ENCODE measurements at regions not wholly inside any gene's neighbourhood (a gene's known extent, or its start where the extent isn't known, plus 50 kb on each side); places are given as distances from the start of the nearest gene placed in this dataset.
"Not testable (repeated sequence)": the region's sequence is repeated elsewhere in the genome, so short reads cannot be mapped to it uniquely, and the experiment has no call there.

DNA sequence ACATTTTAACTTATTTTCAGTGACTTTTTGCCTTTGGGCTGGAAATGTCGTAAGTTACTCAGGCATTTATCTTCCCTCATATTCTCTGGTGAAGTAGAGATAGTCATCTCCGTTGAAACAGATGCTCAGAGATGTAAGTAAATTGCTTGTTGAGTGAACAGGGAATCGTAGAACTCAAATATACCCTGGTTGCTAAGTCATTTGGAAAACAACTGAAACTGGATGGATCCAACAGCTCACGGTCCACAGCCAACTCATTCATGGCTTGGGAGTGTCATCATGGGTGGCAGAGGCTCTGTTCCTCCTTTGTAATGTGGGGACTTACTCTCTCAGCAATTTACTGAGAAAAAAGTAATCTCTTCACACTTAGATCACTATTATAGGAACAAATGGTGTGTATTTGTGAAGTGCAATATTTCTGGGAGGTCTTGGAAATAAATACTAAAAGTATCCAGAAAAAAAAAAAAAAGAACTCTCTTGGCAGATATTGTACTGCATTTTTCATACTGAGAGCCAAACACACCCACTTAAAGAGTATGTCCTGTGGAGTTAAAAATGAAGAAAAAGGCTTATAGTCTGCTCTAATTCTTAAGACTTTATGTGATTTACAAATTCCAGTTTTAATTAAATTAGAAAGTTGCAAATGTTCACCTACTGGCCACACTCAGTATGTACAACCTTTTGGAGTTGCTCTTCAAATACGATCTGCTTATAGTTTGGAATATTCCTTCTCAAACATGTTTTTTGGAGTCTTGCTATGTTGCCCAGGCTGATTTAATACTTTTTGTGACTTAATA, 107.4 kb downstream of the LEPR start:
- DNase-seq (no peak), ATAC-seq (no peak)

DNA sequence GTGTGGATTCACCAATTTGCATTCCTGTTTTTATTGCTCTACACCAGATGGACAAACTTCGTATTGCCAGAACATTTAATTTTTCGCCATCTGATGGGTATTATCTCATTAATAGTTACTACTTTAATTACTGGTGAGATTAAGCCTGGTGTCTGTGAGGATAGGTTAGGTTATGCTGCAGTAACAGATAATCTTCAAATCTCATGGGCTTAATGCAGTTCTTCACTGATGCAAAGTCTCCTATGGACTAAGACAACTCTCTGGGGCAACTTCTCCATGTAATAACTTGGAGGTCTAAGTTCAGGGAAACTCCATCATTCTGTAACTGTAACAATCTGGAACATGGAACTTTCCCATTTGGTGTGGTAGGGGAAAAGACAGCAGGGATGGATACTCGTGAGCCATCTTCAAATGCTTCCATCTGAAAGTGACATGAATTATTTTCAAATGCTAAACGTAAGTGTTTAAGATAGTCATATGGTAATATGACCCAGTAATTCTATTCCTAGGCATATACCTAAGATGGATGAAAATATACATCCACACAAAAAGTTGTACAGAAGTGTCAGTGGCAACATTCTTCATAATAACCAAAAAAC, 111.6 kb downstream of the LEPR start:
- ATAC-seq (no peak), DNase-seq (no peak)

DNA sequence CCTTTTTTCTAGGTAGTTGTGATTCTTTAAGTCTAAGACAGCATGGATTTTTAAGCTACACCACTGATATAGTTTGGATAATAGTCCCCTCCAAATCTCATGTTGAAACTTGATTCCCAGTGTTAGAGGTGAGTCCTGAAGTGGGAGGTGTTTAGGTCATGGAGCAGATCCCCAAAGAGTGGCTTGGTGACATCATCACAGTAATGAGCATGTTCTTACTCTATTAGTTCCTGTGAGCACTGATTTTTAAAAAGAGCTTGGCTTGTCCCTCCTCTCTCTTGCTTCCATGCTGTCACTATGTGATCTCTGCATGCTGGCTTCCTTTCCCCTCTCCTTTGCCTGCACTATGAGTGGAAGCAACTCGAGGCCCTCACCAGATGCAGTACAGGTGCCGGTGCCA, 115.5 kb downstream of the LEPR start:
- ATAC-seq (no peak), DNase-seq (no peak)

DNA sequence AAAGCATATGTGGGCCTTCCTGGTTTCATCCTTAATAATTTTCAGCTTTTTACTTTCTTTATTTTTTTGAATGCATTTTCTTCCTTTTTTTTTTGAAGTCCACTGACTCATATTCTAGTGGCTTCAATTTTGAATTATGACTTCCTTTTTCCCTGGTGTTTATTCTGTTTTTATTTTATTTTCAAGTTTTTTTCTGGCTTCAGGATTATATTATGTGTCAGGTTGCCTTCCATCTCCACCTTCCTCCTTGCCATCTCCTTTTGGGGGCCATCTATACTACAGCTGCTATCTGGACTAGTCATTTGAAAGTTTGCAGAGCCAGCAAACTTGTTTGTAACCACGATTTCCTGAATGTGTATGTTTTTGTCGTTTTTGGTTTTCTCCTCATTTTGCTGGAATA, 117.6 kb downstream of the LEPR start:
- DNase-seq, result no peak
- ATAC-seq, result no peak

DNA sequence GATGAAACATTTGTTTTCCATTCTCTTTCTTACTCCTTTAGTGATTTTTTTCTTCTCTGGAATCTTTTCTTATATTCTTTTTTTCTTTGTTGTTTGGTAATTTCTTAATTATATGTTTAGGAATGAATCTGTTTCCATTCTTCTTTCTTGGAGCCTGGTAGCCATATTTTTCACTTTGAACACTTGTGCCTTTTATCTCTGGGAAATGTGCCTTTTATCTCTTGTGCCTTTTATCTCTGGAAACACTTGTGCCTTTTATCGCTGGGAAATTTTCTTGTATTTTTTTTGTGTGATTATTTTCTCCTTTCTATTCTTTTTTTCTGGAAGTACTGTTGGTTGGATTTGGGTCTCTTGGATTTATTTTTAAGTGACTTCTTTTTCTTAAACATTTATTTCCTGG, 118.2 kb downstream of the LEPR start:
- ATAC-seq (no peak), DNase-seq (no peak)

DNA sequence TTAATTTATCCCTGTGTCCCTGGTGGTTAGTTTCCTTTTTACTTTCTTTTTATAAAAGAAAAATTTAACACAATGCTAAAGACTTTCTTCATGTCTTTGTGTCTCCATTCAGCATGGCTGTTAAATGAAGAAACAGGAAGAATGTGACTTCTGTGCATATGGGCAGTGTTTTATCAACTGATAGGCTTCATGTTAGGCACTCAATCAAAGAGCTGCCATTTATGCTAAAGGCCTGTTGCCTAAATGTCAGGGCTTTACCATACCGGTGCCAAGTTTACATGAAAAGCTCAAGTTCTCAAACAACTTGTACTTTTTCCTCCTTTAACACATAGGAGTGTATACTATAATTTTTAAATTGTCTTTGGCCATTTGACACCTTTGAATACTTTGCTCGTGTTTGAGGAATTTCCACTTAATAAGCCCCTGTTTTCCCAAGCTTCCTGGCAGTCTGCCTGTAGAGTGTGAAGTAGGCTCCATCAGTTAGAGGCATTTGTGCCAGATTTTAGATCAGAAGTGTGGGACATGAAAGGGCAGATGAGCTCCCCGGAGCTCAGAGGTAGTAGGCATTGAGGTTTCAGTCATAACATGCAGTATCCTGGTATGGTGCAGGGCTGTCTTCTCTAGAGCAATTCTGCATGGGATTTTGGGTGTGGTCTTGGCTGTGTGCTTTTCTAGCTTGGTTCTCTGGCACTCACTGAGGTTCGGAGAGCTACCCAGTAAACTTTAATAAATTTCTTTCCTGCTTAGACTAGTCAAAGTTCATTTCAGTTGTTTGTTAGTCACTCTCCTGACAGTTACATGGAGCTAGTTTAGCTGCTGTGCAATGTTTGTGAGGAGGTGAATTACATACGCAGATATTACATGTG, 119.0 kb downstream of the LEPR start:
- ATAC-seq, result no peak
- DNase-seq, result no peak

DNA sequence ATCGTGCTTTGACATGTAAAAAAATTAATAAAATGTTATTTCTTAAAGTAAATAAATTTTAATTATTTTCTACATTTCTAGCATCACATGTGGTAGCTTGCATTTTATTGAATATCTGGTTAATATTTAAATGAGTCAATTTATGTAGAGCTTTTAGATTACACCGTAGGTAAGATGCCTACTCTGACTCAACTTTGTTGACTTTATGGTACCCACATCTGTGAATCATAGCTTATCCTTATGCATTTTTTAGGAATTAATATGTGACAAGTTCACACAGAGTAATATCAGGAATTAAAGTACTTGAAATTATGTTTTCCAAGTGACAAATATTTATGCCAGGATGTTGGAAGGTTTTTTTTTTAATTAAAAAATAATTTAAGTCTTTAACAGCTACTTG, 120.7 kb downstream of the LEPR start:
- DNase-seq (no peak), ATAC-seq (no peak)

DNA sequence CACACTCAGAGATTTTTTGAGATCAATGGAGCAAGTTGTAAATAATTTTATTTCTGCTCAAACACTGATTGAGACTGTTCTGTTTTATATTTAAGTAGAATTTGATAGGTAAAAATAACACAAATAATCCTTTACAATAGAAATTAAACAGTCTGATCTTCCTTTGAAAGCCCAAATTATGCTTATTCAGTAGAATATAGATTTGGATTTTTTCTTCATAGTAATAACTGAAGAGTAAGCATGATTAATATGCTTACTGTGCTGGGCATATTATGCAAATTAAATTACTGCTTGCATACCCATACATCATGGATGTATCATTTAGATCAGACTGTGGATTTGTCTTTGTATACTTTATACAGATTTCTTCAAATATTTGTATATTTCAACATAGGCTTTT, 121.4 kb downstream of the LEPR start:
- DNase-seq (no peak), ATAC-seq (no peak)

DNA sequence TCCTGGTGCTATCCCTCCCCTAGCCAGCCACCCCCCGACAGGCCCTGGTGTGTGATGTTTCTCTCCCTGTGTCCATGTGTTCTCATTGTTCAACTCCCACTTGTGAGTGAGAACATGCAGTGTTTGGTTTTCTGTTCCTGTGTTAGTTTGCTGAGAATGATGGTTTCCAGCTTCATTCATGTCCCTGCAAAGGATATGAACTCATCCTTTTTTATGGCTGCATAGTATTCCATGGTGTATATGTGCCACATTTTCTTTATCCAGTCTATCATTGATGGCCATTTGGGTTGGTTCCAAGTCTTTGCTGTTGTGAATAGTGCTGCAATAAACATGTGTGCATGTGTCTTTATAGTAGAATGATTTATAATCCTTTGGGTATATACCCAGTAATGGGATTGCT, 122.1 kb downstream of the LEPR start:
- ATAC-seq, DNase-seq: not testable (repeated sequence)

DNA sequence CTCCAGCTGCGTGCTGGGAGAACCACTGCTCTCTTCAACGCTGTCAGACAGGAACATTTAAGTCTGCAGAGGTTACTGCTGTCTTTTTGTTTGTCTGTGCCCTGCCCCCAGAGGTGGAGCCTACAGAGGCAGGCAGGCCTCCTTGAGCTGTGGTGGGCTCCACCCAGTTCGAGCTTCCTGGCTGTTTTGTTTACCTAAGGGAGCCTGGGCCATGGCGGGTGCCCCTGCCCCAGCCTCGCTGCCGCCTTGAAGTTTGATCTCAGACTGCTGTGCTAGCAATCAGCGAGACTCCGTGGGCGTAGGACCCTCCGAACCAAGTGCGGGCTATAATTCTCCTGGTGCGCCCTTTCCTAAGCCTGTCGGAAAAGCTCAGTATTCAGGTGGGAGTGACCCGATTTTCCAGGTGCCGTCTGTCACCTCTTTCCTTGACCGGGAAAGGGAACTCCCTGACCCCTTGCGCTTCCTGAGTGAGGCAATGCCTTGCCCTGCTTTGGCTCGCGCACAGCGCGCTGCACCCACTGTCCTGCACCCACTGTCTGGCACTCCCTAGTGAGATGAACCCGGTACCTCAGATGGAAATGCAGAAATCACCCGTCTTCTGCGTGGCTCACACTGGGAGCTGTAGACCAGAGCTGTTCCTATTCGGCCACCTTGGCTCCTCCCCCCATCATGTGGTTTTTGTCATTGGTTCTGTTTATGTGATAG, 130.0 kb downstream of the LEPR start:
- not testable (repeated sequence) for ATAC-seq, DNase-seq

DNA sequence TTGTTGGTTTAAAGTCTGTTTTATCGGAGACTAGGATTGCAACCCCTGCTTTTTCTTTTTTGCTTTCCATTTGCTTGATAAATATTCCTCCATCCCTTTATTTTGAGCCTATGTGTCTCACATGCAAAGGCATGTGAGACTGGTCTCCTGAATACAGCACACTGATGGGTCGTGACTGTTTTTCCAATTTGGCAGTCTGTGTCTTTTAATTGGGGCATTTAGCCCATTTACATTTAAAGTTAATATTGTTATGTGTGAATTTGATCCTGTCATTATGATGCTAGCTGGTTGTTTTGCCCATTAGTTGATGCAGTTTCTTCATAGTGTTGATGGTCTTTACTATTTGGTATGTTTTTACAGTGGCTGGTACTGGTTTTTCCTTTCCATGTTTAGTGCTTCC, 132.0 kb downstream of the LEPR start:
- not testable (repeated sequence) for DNase-seq, ATAC-seq

DNA sequence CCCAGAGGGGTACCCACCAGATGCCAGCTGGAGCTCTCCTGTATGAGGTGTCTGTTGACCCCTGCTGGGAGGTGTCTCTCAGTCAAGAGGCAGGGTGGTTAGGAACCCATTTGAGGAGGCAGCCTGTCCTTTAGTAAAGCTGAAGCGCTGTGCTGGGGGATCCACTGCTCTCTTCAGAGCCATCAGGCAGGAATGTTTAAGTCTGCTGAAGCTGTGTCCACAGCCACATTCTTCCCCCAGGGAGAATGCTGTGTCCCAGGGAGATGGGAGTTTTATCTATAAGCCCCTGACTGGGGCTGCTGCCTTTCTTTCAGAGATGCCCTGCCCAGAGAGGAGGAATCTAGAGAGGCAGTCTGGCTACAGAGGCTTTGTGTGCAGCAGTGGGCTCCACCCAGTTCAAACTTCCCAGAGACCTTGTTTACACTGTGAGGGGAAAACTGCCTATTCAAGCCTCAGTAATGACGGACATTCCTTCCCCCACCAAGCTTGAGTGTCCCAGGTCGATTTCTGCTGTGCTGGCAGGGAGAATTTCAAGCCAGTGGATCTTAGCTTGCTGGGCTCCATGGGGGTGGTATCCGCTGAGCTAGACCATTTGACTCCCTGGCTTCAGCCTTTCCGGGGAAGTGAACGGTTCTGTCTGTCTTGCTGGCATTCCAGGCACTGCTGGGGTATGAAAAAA, 133.8 kb downstream of the LEPR start:
- not testable (repeated sequence) for ATAC-seq, DNase-seq

DNA sequence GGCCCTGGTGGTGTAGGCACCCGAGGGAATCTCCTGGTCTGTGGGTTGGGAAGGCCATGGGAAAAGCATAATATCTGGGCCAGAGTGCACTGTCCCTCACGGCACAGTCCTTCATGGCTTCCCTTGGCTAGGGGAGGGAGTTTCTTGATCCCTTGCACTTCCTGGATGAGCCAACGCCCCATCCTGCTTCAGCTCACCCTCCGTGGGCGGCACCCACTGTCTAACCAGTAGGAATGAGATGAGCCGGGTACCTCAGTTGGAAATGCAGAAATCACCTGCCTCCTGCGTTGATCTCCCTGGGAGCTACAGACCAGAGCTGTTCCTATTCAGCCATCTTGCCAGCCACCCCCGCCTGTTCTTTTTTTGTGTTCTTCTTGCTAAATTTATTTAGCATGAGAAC, 134.4 kb downstream of the LEPR start:
- DNase-seq, result no peak
- ATAC-seq, result no peak

DNA sequence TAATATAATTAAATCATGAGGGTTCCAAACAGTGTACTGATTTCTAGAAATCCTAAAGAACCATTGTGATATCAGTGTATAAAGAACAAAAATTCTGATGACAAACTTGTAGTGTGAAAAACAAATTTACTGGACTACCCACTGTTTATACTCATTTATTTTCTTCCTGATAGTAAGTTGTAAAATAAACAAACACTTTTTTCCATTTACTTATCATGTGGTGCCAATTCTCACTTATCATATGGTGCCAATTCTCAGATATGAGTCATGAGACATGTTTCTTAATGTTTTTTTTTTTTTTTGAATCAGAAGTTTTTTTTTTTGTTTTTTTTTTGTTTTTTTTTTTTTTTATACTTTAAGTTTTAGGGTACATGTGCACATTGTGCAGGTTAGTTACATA, 137.7 kb downstream of the LEPR start:
- no peak for DNase-seq
- ATAC-seq, result no peak

DNA sequence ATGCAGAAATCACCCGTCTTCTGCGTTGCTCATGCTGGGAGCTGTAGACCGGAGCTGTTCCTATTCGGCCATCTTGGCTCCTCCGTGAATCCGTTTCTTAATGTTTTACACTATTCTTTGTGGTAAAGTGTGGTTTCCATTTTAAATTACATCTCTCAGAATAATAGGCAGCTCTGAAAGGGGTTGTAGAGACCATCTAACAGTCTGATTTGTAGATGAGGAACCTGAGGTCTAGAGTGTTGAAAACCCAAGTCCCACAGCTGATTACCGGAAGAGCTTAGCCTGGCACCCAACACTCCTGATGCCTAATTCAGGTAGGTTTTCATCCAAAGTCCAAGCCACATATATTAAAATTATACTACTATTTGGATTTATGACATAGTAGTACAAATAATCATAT, 144.0 kb downstream of the LEPR start:
- ATAC-seq (no peak), DNase-seq (no peak)

DNA sequence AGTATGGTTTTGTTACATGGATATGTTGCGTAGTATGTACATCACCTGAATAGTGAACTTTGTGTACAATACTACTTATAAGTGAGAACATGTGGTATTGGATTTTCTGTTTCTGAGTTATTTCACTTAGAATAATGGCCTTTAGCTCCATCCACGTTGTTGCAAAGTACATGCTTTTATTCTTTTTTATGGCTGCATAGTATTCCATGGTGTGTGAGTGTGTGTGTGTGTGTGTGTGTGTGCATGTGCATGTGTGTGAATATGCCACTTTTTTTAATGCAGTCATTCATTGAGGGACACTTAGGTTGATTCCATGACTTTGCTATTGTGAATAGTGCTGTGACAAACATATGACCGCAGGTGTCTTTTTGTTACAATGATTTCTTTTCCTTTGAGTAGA, 147.8 kb downstream of the LEPR start:
- ATAC-seq, result no peak
- no peak for DNase-seq

DNA sequence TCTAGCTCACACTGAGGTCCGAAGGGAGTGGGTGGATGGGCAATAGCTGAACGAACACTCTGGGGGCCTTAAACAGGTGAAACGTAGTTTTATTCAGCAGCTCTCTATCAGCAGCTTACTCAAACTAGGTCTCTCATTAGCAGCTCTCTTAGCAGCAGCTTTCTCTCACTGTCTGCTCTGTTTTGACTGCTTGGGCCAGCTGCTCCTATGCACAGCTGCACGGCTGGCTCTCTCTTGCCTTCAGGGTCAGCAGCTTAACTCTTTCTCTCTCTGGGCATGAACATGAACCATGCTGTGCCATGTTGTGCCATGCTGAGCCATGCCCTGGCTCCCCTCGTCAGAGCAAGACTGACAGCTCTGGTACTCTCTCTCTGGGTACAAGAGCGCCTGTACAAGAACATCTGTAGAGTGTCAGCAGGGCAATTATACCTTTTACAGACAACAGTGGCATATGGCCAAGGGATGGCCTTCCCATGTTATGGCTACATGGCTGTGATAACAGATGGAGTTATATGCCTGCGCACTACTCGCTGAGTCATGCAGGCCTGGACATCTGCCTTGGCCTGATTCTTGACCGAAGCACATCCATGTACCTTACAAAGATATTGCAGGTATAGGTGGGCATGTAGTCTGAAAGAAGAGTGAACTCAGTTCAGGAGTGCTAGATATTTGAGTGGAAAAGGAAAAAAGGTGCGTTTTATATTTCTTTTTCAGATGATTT, 152.4 kb downstream of the LEPR start:
- DNase-seq (no peak), ATAC-seq (no peak)

DNA sequence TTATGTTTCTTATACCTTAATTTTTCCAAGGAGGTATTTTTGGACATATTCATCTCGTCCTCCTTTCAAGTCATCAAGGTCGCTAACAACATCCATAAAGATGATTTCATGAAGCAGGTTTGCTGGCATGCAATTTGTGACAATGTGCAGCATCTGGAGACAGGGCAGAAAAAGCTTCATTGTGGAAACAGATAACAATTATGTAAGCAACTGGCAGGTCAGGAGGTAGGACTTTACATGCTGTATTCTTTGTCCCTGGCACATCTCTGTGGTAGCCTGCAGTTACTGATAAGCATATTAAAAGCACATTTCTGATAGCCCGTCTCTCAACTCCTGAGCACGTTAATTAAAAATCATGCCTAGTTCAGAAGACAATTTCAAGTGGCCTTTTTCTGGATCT, 156.8 kb downstream of the LEPR start:
- DNase-seq (no peak), ATAC-seq (no peak)

DNA sequence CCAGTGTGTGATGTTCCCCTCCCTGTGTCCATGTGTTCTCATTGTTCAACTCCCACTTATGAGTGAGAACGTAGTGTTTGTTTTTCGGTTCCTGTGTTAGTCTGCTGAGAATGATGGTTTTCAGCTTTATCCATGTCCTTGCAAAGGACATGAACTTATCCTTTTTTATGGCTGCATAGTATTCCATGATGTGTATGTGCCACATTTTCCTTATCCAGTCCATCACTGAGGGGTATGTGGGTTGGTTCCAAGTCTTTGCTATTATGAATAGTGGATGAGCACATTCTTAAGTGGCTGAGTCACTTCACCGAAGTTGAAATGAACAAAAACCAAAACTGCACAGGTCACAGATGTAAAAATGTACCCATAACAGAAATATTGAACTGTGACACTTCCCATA, 157.5 kb downstream of the LEPR start:
- ATAC-seq, DNase-seq: not testable (repeated sequence)

DNA sequence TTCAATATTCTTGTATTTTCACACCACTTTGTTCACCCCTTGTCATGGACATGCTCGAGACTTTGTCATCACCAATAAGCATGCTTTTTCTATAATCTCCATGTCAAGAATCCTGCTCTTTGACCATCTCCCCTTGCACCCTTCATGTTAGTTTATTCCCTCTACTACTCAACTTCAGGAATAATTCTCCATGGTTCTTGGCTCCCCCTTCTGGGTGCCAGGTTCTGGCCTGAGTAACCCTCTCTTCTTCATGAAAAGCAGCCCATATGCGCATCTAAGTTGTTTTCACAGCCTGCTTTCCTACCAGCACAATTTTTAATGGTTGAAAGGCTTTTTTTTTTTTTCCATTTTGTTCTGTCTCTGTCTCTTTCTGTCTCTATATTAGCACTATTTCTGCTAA, 160.7 kb downstream of the LEPR start:
- DNase-seq (no peak), ATAC-seq (no peak)

DNA sequence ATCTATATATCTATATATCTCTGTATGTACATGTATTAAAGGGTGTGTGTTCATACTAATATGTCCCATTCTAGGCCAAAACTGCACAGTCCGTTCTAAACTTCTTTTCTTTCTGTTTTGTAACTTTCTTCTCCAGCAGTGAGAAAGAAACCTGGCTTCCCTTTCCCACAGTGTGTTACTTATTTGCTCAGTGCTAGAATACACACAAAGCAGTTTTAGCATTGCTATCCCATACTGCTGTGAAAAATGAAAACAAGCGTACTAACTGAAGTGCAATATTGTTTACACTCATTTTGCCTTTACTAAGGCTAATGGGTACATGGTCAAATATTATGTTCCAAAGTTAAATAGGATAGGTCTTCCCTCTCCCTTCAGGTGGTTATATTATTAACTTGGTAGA, 163.9 kb downstream of the LEPR start:
- ATAC-seq (no peak), DNase-seq (no peak)
